LNCAP (cell line): ENCODE measurements at regions not wholly inside any gene's neighbourhood (a gene's known extent, or its start where the extent isn't known, plus 50 kb on each side); places are given as distances from the start of the nearest gene placed in this dataset.

Experiments used
- CTCF ChIP-seq: fragments of 450-650 bp; IDR thresholded peaks from 2 replicates; pipeline ENCODE4 v1.5.1; 2017; ENCODE audit warnings: mild to moderate bottlenecking

GRCh38 chr10:8473205-8473604 is 418.7 kb downstream of the GATA3 start:
- TF ChIP-seq CTCF = no peak

GRCh38 chr10:8477300-8477699 is 422.8 kb downstream of the GATA3 start:
- no peak for TF ChIP-seq CTCF

- TF ChIP-seq CTCF = no peak
These were observed 427.4 kb downstream of the GATA3 start for GRCh38 chr10:8481718-8482504.

GRCh38 chr10:8485032-8485431 is 430.5 kb downstream of the GATA3 start:
- TF ChIP-seq CTCF = no peak

GRCh38 chr10:8487346-8487745 is 432.9 kb downstream of the GATA3 start:
- TF ChIP-seq CTCF = no peak

GRCh38 chr10:8489232-8489631 is 434.7 kb downstream of the GATA3 start:
- TF ChIP-seq CTCF = no peak

- TF ChIP-seq CTCF = no peak
These were observed 435.3 kb downstream of the GATA3 start for GRCh38 chr10:8489823-8490222.

- no peak for TF ChIP-seq CTCF
These were observed 443.8 kb downstream of the GATA3 start for GRCh38 chr10:8498290-8498689.
